Activated CD8-positive, alpha-beta memory T cell treated with anti-CD3 and anti-CD28 coated beads for 48 hours (primary cell): ENCODE measurements at regions not wholly inside any gene's neighbourhood (a gene's known extent, or its start where the extent isn't known, plus 50 kb on each side); places are given as distances from the start of the nearest gene placed in this dataset.

Source experiments
- DNase-seq, 3 experiments: peaks; one replicate each; pipeline ENCODE4 v3.0.0-alpha.2; 2020; ENCODE audit warnings: low read depth in 2 of 3, low spot score in 2 of 3

DNA sequence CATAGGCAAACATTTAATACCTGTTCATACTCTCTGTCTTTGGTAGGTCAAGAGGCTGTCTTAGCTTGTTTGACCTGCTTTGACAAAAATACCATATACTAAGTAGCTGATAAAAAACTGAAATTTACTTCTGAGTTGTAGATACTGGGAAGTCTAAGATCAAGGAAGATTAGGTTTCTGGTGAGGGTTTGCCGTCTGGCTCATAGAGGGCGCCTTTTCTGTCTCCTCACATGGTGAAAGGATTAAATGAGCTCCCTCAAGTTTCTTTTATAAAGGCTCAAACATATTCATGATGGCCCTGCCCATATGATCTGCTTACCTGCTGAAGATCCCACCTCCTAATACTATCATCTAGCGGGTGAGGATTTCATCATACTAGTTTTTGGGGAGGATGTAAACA, 1076.1 kb upstream of the NCAM2 start:
- DNase-seq, result no peak

DNA sequence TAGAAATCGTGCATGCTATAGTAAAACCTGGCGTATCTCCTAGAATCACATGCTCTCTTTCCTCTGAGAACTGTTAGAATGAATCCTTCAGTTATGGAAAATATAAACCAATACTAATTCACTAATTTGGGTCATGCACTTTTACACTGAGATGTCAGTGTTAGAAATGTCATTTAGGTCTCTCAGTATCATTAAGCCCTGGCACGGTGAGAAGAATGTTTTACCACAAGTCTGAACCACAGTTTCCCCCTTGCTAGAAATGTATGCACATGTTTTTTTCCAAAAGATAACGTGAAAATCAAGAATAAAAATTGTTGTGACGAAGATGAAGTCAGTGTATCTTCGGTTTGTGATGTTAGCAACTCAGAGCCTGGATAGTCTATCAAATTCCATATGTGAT, 1062.7 kb upstream of the NCAM2 start:
- DNase-seq, result no peak

DNA sequence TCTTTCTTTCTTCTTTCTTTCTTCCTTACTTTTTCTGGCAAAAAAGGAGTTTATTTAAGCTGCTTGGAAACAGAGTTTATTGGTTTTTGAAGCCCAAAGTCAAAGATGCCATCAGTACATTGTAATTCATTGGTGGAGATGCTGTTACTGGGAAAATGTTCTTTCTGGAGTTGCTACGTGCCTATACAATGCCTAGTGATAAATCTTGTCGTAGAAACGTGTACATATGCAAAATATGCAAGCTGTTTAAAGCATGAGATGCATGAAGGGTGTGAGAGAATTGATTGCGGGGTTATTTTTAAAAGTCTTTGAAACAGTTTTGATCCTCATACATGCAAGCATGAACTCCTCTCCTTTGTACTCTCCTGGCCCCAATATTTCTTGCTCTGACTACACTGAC, 1060.6 kb upstream of the NCAM2 start:
- no peak for DNase-seq

DNA sequence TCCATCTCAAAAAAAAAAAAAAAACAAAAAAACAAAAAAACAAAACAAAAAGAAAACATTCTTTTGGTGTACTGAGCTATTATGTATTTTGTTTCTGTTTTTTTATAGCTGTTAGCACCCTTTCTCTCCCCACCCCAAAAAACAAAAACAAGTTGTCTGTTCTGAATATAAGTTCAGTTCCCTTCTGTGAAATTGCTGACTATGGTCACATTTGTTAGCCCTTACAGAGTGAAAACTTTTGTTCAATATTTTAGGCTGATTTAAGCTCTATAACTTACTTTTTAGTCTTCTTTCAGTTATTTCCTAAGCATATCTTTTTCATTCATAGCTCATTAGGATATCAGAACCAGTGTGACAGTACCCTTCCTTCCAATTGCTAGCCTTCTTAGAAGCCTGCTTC, 1056.6 kb upstream of the NCAM2 start:
- no peak for DNase-seq

DNA sequence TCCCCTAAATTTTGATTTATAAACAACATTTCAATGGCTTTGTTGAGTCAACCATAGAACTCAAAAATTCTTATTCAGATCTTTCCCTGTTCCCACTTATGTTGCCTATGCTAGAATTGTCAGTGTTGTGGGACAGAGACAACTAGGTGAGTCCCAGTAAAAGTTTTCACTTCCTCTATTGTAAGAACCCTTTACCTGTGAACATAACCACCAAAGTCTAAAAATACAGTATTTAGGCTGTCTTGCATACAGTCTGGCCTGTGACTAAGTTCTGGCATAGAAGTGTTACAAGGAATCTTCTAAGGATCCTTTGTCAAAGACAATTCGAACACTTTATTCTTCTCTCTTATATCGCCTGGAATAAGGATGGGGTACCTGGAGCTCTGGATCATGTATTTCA, 1047.9 kb upstream of the NCAM2 start:
- no peak for DNase-seq

DNA sequence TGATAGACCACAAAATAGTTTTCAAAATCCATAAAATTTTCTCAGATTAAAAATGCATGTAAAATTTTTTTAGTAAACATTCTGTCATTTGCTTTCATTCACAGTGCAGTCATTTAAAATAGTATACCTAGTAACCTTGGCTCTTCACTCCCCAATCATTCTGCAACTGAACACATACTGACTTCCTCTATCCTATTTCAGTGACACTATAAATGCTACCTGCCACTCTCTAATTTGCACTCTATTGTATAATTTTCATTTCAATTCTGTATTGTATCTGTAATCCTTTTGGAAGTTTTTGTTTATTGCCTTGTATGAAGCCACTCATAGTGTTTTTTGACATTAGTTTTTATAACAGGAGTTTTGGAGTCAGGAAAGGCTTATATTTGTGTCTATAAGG, 1029.1 kb upstream of the NCAM2 start:
- DNase-seq, result no peak

DNA sequence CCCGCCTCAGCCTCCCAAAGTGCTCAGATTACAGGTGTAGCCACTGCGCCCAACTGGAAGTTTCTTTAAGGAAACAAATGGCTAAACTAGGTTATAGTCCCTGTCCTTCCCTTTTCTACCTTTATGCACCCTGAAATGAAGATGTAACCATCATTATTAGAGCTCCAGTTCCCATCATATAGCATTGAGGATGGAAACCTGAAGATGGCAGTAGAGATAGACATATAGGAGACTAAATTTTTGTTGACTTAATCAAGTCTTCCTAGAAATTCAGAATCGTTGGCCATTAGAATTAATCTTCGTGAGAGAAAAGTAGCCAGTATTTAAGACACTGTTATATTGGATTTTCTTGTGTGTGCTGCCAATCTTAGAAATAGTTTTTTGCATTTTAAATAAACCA, 1016.3 kb upstream of the NCAM2 start:
- no peak for DNase-seq

DNA sequence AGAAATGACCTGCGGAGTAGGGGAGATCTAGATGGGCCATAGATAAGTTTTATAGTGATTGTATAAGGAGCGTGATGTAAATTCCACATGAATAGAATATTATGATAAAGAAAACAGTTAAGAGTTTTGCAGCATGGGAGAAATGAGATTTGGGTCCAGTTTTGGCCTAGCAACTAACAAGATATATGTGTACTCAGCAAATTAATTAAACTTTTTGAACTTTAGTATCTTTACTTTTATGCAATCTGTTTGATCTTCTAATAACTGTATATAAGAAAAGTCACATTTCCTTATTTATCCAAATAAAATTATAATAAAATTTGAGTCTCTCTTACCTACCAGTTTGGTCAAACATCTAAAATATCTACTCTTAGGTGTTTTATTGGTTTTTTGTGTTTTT, 1011.8 kb upstream of the NCAM2 start:
- no peak for DNase-seq

DNA sequence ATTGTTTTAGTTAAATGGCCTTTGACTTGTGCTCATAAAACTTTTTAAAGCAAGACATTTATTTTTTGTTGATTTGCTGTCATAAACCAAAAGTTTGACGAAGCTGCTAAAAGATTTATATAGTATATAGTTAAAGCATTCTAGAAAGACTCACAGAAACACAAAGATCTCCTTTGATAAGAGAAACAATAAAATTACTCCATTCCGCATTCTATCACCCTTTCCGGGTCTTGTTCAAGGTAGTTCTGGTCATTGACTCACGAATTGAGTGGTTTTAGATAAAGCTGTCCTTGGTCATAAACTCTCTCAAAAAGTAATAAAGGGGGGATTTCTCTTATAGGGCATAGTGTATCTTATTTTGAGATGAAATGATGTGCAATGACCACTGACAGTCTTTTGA, 1010.5 kb upstream of the NCAM2 start:
- no peak for DNase-seq

DNA sequence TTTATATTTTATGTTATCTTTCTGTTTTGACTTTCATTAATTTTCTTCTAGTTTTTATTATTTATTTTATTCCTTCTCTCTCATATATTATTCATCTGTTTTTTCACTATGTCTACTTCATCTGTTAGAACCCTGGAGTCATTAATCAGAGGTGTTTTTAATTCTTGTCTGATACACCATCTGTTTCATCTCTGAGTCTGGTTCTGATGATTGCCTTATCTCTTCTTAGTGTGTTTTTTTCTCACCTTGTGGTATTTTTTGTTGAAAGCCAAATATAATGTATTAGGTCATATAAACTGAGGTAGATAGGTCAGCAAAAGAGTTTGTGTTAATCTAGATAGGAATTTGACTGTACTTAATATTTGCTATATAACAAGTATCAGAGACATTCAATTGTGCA, 1005.7 kb upstream of the NCAM2 start:
- no peak for DNase-seq

DNA sequence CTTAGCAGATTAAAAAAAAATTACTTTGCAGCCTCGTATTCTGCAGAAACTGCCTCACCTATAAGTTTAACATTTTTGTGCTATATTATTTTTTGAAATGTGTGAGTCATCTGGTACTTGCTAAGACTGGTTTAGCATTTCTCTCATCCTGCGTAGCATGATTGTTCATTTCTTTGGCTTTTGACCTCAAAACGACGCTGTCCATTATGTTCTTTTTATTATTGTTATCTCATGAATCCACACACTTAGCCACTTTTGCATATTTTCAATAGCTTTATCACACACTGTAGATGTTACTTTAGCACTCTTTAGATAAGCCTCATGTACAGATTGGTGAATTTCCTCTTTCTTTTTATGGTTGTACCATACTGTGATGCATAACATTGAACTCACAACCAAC, 1004.9 kb upstream of the NCAM2 start:
- no peak for DNase-seq

DNA sequence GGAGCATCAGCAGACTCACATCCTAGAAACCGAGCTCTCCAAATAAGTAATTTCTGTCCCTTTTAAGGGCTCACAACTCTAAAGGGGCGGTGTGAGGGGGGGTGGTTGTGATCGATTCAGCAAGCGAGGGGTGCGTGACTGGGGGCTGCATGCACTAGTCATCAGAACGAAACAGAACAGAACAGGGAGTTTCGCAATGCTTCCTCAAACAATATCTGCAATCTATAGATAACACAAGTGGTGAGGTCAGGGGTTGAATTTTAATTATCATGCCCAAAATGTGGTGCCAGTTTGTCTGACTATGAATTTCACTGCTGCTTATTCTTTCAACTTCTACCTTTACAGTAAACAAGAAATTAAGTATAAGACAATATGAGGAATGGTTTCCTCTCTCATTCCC, 1003.0 kb upstream of the NCAM2 start:
- DNase-seq, result no peak

DNA sequence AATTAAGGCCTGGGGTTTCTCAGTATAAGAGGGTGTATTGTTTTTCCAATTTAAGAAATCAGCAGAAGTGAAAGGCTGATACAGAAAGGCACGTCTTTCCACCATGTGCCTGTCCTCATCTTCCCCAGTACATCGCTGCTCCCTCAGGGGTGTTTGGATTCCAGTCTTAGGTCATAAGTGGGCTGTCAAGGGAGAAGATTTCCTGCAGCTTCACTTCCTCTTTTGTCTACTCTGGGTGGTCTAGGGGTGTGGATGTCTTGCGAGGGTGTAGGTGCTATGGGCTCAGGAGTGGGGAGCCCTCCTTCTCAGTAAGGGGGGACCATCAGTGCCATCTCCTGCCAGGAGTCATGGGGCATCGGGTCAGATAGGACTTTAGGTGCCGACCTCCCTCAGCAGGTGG, 999.8 kb upstream of the NCAM2 start:
- no peak for DNase-seq

DNA sequence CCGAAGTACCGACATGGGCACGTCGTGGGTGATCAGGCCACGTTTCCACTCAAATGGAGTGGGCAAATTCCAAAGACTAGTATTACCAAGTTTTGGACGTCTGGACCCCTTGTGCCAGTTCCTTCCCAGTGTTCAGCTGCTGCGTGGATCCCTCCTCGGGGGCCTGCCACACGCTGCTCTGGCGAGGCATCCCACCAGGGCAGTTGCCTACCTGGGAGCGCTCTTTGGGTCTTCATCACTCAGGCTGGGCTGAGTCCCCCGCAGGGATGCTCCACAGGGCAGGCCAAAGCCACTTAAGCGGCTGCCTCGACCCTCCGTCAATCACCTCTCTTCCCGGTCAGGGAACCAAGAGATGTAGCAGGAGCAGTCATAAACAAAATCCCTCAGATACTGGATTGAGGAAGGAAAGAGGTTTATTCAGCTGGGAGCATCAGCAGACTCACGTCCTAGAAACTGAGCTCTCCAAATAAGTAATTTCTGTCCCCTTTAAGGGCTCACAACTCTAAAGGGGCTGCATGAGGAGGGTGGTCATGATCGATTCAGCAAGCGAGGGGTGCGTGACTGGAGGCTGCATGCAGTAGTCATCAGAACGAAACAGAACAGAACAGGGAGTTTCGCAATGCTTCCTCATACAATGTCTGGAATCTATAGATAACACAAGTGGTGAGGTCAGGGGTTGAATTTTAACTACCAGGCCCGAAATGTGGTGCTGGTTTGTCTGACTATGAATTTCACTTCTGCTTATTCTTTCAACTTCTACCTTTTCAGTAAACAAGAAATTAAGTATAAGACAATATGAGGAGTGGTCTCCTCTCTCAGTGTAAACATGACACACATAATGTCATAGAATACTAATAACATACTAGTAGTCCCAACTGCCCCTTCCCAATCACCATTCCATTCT, 998.6 kb upstream of the NCAM2 start:
- no peak for DNase-seq

DNA sequence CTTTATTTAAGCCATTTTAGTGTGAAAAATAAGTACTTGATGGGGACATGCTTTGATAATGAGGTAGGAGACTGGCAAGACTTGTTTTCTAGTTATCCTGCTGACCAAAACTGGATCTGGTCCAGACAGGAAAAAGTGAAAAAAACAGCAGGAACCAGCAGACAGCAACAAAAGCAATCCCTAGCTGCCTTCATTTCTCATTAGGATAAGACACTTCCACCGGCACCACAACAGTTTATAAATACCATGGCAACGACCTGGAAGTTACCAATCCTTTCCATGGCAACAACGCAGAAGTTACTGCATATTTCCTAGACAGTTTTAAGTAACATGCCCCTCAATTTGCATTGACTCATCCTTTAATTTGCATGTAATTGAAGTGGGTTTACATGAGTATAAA, 993.8 kb upstream of the NCAM2 start:
- DNase-seq, result no peak

DNA sequence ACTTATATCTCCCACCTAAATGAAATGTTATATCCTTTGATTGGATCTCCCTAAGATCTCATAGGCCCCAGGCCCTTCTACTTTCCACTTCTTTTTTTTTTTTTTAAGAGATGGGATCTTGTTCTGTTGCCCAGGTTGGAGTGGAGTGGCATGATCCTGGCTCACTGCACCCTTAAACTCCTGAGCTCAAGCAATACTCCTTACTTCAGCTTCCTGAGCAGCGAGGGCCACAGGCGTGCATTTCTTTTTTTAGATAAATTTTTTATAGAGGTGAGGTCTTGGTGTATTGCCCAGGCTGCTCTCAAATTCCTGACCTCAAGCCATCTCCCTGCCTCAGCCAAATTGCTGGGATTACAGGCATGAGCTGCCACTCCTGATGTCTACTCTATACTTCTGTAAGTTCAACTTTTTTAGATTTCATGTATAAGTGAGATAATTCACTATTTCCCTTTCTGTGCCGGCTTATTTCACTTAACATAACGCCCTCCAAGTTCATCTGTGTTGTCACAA, 987.5 kb upstream of the NCAM2 start:
- DNase-seq, result no peak

DNA sequence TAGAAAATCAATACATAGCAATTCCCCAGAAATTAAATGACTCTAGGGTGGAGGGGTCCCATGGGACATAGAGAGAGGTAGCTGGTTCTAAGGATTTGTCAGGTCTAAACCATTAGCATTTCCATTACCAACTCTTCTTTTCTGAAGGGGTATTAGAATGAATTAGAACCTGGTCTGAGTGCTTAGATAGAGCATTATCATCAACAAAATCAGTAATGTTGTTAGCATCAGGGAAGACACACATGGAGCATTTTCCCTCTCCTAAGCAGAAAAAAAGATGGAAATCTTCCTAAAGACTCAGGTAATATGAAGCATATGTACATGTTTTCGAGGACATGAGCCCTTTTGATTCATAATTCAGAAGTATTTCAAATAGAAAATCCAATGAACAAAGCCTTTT, 984.4 kb upstream of the NCAM2 start:
- DNase-seq, result no peak

DNA sequence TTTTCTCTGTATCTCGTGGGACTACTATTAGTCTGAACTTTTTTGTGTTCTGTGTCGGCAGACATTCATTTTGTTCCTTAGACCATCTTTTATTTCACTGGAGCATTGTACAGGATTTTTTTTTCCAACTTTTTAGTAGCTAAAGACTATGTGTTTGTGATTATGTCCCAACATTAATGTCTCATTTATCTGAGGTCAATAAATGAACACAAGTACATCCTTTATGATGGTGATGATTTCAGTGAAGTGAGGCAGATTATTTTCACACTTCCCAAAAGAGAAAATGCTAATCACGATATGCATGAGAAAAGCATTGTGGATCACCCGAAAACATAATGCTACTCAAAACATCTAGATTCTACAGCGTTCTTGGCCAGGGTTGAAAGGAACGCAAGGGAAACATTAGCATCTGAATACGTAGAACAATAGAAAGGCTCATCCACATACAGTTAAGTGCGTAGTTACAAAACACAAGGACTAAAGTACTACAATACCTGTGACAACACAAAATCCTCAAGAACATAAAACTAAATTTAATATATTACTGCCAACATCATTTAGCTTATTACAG, 981.7 kb upstream of the NCAM2 start:
- DNase-seq, result no peak

DNA sequence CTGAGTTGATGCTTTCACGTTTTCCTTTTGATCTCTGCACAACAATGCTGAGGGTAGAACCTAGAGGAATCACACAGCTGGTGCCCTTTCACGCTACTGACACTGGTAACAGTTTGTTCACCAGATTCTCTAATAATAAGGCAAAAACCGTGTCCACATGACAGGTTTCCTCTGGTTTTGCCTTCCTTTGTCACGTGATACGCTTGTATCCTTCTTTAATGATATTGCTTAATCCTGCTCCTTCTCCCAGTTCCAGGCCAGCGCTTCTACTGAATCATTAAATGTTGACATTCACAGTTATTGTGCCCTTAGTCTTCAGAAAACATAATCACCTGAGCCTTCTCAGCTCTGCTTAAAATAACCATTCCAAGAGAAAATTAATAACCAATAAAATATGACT, 978.2 kb upstream of the NCAM2 start:
- no peak for DNase-seq

DNA sequence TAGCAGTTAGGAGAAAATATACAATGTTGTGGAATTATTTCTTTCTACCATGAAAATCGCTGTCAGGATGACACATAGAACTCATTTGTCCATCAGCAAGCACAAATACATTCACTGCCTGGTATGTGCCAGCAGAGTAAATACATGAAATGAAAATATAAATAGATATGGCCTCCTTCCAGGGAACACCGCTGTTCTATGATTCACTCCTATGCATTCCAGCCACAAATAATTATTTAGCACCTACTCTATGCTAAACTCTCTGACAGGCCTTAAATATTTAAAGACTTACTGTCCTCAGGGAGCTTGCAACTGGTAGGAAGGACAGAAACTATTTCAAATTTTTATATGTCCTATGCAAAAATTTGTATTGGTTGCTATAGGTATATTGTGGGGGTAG, 975.0 kb upstream of the NCAM2 start:
- no peak for DNase-seq

DNA sequence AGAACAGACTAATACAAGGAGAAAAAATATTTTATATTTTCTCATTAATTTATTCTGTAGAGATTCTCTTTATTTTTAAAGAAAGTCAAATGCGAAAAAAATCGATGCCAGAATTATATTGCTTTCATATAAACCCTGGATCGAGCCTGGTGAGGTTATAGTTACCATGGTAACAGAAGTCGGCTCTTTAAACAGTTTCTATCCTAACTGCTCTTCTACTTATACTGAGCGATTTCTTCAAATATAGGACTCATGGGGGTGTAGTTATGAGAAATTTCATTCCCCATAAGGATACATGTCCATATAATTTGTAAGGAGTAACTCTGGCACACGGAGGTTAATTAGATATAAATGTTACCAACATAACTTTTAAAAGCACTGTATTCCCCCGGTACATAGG, 973.5 kb upstream of the NCAM2 start:
- DNase-seq, result no peak

DNA sequence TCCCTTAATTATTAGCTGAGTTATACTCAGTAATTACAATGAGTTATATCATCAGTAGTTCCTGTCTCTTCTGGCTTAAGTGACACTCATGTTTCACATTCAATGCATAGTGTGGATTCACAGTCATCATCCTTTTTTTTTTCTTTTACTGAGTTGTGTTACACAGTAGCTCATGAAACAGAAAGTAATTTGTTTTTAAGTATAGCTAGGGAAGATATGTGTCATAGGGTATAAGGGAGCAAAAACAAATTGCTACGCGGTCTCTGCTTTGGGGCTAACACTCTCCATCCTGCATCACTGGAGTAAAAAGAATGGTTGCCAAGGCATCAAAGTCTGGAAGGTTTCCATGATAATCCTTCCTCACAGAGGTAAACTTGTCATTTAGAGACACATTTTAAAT, 971.7 kb upstream of the NCAM2 start:
- DNase-seq, result no peak

DNA sequence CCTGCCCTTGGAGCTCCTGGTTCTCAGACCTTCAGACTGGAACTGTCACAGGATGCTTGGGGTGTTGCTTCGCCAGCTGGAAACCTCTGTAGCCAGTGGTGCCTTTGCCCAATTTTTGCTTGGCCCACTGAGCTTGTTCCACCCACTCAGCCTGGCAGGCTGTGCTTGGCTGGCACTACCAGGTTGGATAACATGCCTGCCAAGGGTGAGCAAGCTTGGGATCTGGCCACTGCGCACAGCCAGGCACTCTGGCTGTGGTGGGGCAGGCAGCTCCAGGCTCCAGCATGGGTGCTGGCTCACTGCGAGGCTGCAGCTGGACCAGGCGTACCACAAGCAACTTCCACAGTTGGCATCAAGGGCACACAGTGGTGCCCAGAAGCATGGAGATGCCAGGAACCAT, 967.8 kb upstream of the NCAM2 start:
- no peak for DNase-seq
